Upper lobe of left lung (tissue), 6 donors: ENCODE measurements at regions not wholly inside any gene's neighbourhood (a gene's known extent, or its start where the extent isn't known, plus 50 kb on each side); places are given as distances from the start of the nearest gene placed in this dataset.

Source experiments
- ATAC-seq, 2 donors: fragments of 200-7000 bp; cut with Tn5 transposase; one replicate each; pipeline ENCODE4 v1.9.1; 2022; ENCODE audit warnings: mild to moderate bottlenecking in 2 of 2, moderate library complexity in 2 of 2; ENCODE audit not compliant: low FRiP score in 2 of 2
- DNase-seq, 2 donors: peaks; one replicate each; pipeline ENCODE4 v3.0.0-alpha.2; 2019 to 2020
- H3K27ac ChIP-seq, 4 donors: fragments of 200-600 bp; sonication (generic); one replicate each; pipeline ENCODE4 v1.5.1; 2016 to 2019
- H3K27me3 ChIP-seq, 4 donors: fragments of 200-600 bp; sonication (generic); one replicate each; pipeline ENCODE4 v1.5.1; 2017 to 2019
- H3K36me3 ChIP-seq, 4 donors: fragments of 200-600 bp; sonication (generic); one replicate each; pipeline ENCODE4 v1.5.1; 2016 to 2019
- H3K4me1 ChIP-seq, 4 donors: fragments of 200-600 bp; sonication (generic); one replicate each; pipeline ENCODE4 v1.5.1; 2018 to 2019
- H3K4me3 ChIP-seq, 4 donors: fragments of 200-600 bp; sonication (generic); one replicate each; pipeline ENCODE4 v1.5.1; 2017 to 2019; ENCODE audit warnings: mild to moderate bottlenecking in 2 of 4, moderate library complexity in 1 of 4
- H3K9me3 ChIP-seq, 4 donors: fragments of 200-600 bp; sonication (generic); one replicate each; pipeline ENCODE4 v1.5.1; 2018 to 2019
- CTCF ChIP-seq, 6 experiments: fragments of 450-650 bp in 4 of 6; fragments of 200-600 bp in 2 of 6; sonication (generic) in 2 of 6; IDR thresholded peaks; one replicate each; pipeline ENCODE4 v1.5.1; 2016 to 2019; ENCODE audit warnings: antibody characterized with exemption in 6 of 6
- EP300 ChIP-seq, 4 donors: sonication (generic); formaldehyde crosslinking; IDR thresholded peaks; one replicate each; pipeline ENCODE4 v1.5.1; 2017; ENCODE audit warnings: antibody characterized with exemption in 4 of 4, control low read depth in 2 of 4
- POLR2A ChIP-seq, 4 donors: fragments of 450-650 bp; IDR thresholded peaks; one replicate each; pipeline ENCODE4 v1.5.1; 2016 to 2017; ENCODE audit warnings: antibody characterized with exemption in 4 of 4, mild to moderate bottlenecking in 2 of 4
- POLR2AphosphoS5 ChIP-seq, 2 donors: sonication (generic); formaldehyde crosslinking; IDR thresholded peaks; one replicate each; pipeline ENCODE4 v1.5.1; 2017; ENCODE audit warnings: antibody characterized with exemption in 2 of 2
- WGBS, 2 donors: methylation state at CpG; one replicate each; pipeline ENCODE4 v1.1.5; 2017 to 2018; 5-methylcytosine and 5-hydroxymethylcytosine counted together
- donor health status: DM: no; HTN: no; CAD: no; lungs with moderate emphysema.
- donor health status: DM: no; HTN: yes; CAD: no; lungs with severe emphysema.

DNA sequence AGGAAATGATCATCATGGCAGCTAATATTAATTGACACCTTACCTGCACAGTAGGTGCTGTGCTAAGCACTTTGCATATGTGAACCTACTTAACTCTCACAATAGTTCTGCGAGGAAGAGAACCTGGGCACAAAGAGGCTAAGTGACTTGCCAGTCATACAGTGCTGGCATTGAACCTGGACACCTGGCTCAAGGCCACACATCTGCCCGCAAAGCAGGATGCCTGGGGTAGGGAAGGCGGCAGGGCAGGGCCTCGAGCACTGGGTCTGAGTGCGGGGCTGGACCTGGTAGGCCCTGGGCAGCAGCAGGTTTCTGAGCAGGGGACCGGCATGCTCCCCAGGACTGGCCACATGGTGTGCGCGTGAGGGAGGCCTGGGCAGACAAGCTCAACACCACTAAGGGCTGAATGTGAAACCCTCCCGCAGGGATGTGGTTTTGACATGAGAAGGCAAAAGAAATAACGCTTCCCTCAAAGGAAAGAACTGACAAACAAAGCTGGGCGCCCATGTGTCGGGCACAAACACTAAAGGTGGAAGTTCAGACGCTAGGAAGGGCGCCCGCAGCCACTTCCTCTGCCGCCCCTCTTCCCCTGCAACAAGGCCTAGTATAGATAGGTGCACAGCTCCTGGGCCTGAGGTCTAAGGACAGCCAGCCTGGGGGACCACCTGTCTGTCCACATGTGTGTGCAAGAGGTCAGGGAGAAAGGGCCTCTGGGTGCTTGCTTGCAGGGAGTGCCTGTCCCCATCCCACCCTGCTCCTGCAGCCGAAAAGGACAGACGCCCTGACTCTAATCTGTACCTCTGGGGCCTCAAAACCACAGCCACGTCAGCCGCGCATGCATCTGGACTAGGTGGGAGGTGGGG lies 92.5 kb downstream of the ZFP36L2 start:
- H3K27ac ChIP-seq, result peak overlapping the region; percentile 79 to 92 (median 88)
- DNase-seq, result peak; percentile 63 to 78
- peak in 1 of 2 donors; percentile 22 for TF ChIP-seq POLR2AphosphoS5 (IDR thresholded peaks at IDR 0.05)
- TF ChIP-seq EP300 (IDR thresholded peaks at IDR 0.05), result no peak
- H3K27me3 ChIP-seq, result no peaks in the 10 kb centered on the region
- 43 to 64% methylated on average over 16 to 21 of the region's 21 CpGs for WGBS, 2 donors
- H3K4me3 ChIP-seq, result no peak overlapping the region
- no peaks in the 10 kb centered on the region for H3K9me3 ChIP-seq
- no peaks in the 10 kb centered on the region for H3K36me3 ChIP-seq
- ATAC-seq, result no peak
- peaks cover 71 to 93% (median 72%) of the 10 kb centered on the region in 4 donors for H3K4me1 ChIP-seq

GRCh38 chr2:43133336-43133707 lies 93.1 kb downstream of the ZFP36L2 start:
- DNase-seq (peak in 1 of 2 donors; percentile 31), ATAC-seq (no peak)
- H3K9me3 ChIP-seq, result no peaks in the 10 kb centered on the region
- H3K27ac ChIP-seq, result peak overlapping the region; percentile 79 to 92 (median 88)
- H3K36me3 ChIP-seq, result no peaks in the 10 kb centered on the region
- H3K4me1 ChIP-seq, result peaks cover 77 to 97% (median 78%) of the 10 kb centered on the region in 4 donors
- no peak overlapping the region for H3K4me3 ChIP-seq
- H3K27me3 ChIP-seq, result no peaks in the 10 kb centered on the region
- no peak for TF ChIP-seq EP300 (IDR thresholded peaks at IDR 0.05)
- no peak for TF ChIP-seq POLR2AphosphoS5 (IDR thresholded peaks at IDR 0.05)
- TF ChIP-seq CTCF (IDR thresholded peaks at IDR 0.05), result no peak
- TF ChIP-seq POLR2A (IDR thresholded peaks at IDR 0.05), result no peak
- WGBS, 2 donors, result 56% methylated on average over 4 of the region's 4 CpGs; no CpG with 5 or more reads in 1 of the 2 donors

DNA sequence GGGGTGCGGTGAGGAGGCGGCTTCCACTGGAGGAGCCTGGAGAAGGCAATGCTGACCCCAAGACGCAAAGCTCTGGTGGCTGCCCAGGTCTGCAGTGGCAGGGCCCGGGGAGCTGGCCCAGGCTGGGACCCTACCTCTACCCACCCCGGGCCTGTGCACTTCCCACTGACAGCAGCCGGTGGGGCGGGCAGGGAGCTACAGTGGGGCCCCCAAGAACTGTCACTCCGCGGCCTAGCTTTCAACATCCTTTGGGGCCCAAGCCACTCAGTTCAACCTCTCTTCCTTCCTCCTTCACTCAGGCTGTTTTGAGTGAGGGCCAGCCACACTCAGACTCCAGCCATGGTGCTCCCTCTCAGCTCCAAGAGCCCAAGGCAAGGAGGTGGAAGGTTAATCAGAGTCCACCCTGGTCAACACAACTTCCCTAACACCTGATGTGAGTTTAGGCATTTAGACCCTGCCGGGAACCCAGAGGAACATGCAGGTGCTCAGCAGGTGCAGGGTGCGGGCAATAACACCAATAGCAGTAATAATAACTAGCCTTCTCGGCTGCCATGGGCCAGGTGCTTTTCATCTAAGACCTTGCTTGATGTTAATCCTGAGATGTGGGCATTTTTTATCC lies 93.6 kb downstream of the ZFP36L2 start:
- H3K4me1 ChIP-seq, result peaks cover 82 to 97% (median 83%) of the 10 kb centered on the region in 4 donors
- 72 to 86% methylated on average over 5 to 10 of the region's 12 CpGs for WGBS, 2 donors
- DNase-seq, result peak; percentile 54 to 78
- no peaks in the 10 kb centered on the region for H3K9me3 ChIP-seq
- H3K4me3 ChIP-seq, result no peak overlapping the region
- no peak for ATAC-seq
- no peaks in the 10 kb centered on the region for H3K36me3 ChIP-seq
- H3K27ac ChIP-seq, result peak overlapping the region; percentile 79 to 92 (median 88)
- TF ChIP-seq EP300 (IDR thresholded peaks at IDR 0.05) (no peak), POLR2A (IDR thresholded peaks at IDR 0.05) (no peak), CTCF (IDR thresholded peaks at IDR 0.05) (no peak), POLR2AphosphoS5 (IDR thresholded peaks at IDR 0.05) (no peak)
- H3K27me3 ChIP-seq, result no peaks in the 10 kb centered on the region

GRCh38 chr2:43131890-43132682 lies 94.3 kb downstream of the ZFP36L2 start:
- Histone ChIP-seq H3K27ac (peak overlapping the region; percentile 79 to 92 (median 88)), H3K36me3 (no peaks in the 10 kb centered on the region), H3K9me3 (no peaks in the 10 kb centered on the region), H3K27me3 (no peaks in the 10 kb centered on the region), H3K4me1 (peaks cover 80 to 97% (median 89%) of the 10 kb centered on the region in 4 donors), H3K4me3 (no peak overlapping the region)
- DNase-seq (no peak), ATAC-seq (no peak)
- TF ChIP-seq POLR2A (IDR thresholded peaks at IDR 0.05) (no peak), EP300 (IDR thresholded peaks at IDR 0.05) (no peak), CTCF (IDR thresholded peaks at IDR 0.05) (no peak), POLR2AphosphoS5 (IDR thresholded peaks at IDR 0.05) (no peak)
- WGBS, 2 donors, result 48 to 55% methylated on average over 8 to 12 of the region's 12 CpGs
